ENCODE measurements at regions not wholly inside any gene's neighbourhood (a gene's known extent, or its start where the extent isn't known, plus 50 kb on each side); places are given as distances from the start of the nearest gene placed in this dataset.

DNA sequence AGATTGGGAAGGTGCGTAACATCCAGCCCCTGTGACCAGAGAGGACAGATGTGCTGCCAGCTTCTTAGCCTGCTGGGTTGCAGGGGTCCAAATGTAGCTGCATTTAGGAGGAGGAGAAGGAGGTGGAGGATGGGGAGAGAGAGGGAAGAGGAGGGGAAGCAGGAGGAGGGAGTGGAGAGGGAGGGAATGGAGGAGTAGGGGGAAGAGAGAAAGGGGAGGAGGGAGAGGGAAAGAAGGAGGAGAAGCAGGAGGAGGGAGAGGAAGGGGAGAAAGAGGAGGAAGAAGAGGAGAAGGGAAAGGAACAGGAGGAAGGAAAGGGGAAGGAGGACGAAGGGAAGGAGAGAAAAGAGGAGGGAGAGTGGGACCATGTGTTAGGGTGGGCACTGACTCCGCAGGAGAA lies 108.6 kb downstream of the ABCC12 start:
- TF ChIP-seq EZH2phosphoT487 (IDR thresholded peaks at IDR 0.05; ENCODE audit: insufficient read depth, low read depth) (no peak), EZH2 (IDR thresholded peaks at IDR 0.05; ENCODE audit: insufficient read depth, poor library complexity, severe bottlenecking) (no peak)
